Parathyroid adenoma (tissue), 2 donors: ENCODE measurements at regions not wholly inside any gene's neighbourhood (a gene's known extent, or its start where the extent isn't known, plus 50 kb on each side); places are given as distances from the start of the nearest gene placed in this dataset.
A peak's percentile ranks its signal among the peaks of the same experiment; 100 is the strongest.

Experiments used
- H2AFZ ChIP-seq: fragments of 300-600 bp; sonication (generic); one replicate; pipeline ENCODE4 v1.7.0; 2017; ENCODE audit warnings: antibody characterized with exemption, mild to moderate bottlenecking
- H3K27ac ChIP-seq: fragments of 300-600 bp; sonication (generic); one replicate; pipeline ENCODE4 v1.7.0; 2017
- H3K27me3 ChIP-seq: fragments of 300-600 bp; sonication (generic); one replicate; pipeline ENCODE4 v1.7.0; 2017; ENCODE audit warnings: low read length; ENCODE audit not compliant: control insufficient read depth, insufficient read depth
- H3K36me3 ChIP-seq: fragments of 300-600 bp; sonication (generic); one replicate; pipeline ENCODE4 v1.7.0; 2017; ENCODE audit warnings: low read length; ENCODE audit not compliant: control insufficient read depth, insufficient read depth
- H3K4me1 ChIP-seq: fragments of 300-600 bp; sonication (generic); one replicate; pipeline ENCODE4 v1.7.0; 2017; ENCODE audit warnings: control low read depth
- H3K4me2 ChIP-seq: fragments of 300-600 bp; sonication (generic); one replicate; pipeline ENCODE4 v1.7.0; 2017; ENCODE audit warnings: low read length
- H3K4me3 ChIP-seq: fragments of 300-600 bp; sonication (generic); one replicate; pipeline ENCODE4 v1.7.0; 2017; ENCODE audit warnings: low read depth, low read length
- H3K79me2 ChIP-seq: fragments of 300-600 bp; sonication (generic); one replicate; pipeline ENCODE4 v1.7.0; 2017; ENCODE audit warnings: control low read depth
- H3K9ac ChIP-seq: fragments of 300-600 bp; sonication (generic); one replicate; pipeline ENCODE4 v1.7.0; 2017; ENCODE audit warnings: mild to moderate bottlenecking
- H3K9me3 ChIP-seq: fragments of 300-600 bp; sonication (generic); one replicate; pipeline ENCODE4 v1.7.0; 2017; ENCODE audit warnings: low read length; ENCODE audit not compliant: control insufficient read depth
- CTCF ChIP-seq: fragments of 300-600 bp; sonication (generic); IDR thresholded peaks from one replicate; pipeline ENCODE4 v1.7.0; 2017; ENCODE audit warnings: antibody characterized with exemption, mild to moderate bottlenecking
- donor health status: primary hyperparathyroidism.

GRCh38 chr18:49731860-49732311, 81.4 kb downstream of the ACAA2 start:
- no peak overlapping the region for H2AFZ ChIP-seq
- no peak overlapping the region for H3K4me3 ChIP-seq
- H3K4me2 ChIP-seq: no peak overlapping the region
- H3K27me3 ChIP-seq: no peaks in the 10 kb centered on the region
- no peak overlapping the region for H3K9ac ChIP-seq
- no peaks in the 10 kb centered on the region for H3K36me3 ChIP-seq
- no peak for TF ChIP-seq CTCF
- H3K4me1 ChIP-seq: no peaks in the 10 kb centered on the region
- H3K79me2 ChIP-seq: no peaks in the 10 kb centered on the region
- no peak overlapping the region for H3K27ac ChIP-seq
- no peaks in the 10 kb centered on the region for H3K9me3 ChIP-seq

GRCh38 chr18:49731421-49731841, 81.9 kb downstream of the ACAA2 start:
- no peaks in the 10 kb centered on the region for H3K9me3 ChIP-seq
- no peak overlapping the region for H3K4me3 ChIP-seq
- H3K36me3 ChIP-seq: no peaks in the 10 kb centered on the region
- H3K27me3 ChIP-seq: no peaks in the 10 kb centered on the region
- H3K9ac ChIP-seq: no peak overlapping the region
- no peak overlapping the region for H2AFZ ChIP-seq
- H3K4me1 ChIP-seq: no peaks in the 10 kb centered on the region
- H3K79me2 ChIP-seq: no peaks in the 10 kb centered on the region
- H3K4me2 ChIP-seq: no peak overlapping the region
- no peak for TF ChIP-seq CTCF
- no peak overlapping the region for H3K27ac ChIP-seq

GRCh38 chr18:49730951-49731391, 82.4 kb downstream of the ACAA2 start:
- H3K9me3 ChIP-seq: no peaks in the 10 kb centered on the region
- no peaks in the 10 kb centered on the region for H3K36me3 ChIP-seq
- no peak overlapping the region for H3K4me2 ChIP-seq
- H3K27me3 ChIP-seq: no peaks in the 10 kb centered on the region
- H3K4me3 ChIP-seq: no peak overlapping the region
- no peaks in the 10 kb centered on the region for H3K4me1 ChIP-seq
- H2AFZ ChIP-seq: no peak overlapping the region
- no peak overlapping the region for H3K9ac ChIP-seq
- no peak for TF ChIP-seq CTCF
- H3K79me2 ChIP-seq: no peaks in the 10 kb centered on the region
- no peak overlapping the region for H3K27ac ChIP-seq

- Histone ChIP-seq H2AFZ (no peak overlapping the region), H3K9me3 (no peaks in the 10 kb centered on the region), H3K4me1 (no peaks in the 10 kb centered on the region), H3K4me3 (no peak overlapping the region), H3K9ac (no peak overlapping the region), H3K27ac (no peak overlapping the region), H3K79me2 (no peaks in the 10 kb centered on the region), H3K27me3 (no peaks in the 10 kb centered on the region), H3K36me3 (no peaks in the 10 kb centered on the region), H3K4me2 (no peak overlapping the region)
- peak; percentile 57 for TF ChIP-seq CTCF
Measured at GRCh38 chr18:49728542-49728941, 84.8 kb downstream of the ACAA2 start.

- Histone ChIP-seq H3K9me3 (no peaks in the 10 kb centered on the region), H3K27me3 (no peaks in the 10 kb centered on the region), H3K4me3 (no peak overlapping the region), H2AFZ (no peak overlapping the region), H3K27ac (no peak overlapping the region), H3K79me2 (no peaks in the 10 kb centered on the region), H3K4me2 (no peak overlapping the region), H3K4me1 (no peaks in the 10 kb centered on the region), H3K36me3 (no peaks in the 10 kb centered on the region), H3K9ac (no peak overlapping the region)
- TF ChIP-seq CTCF: no peak
Measured at GRCh38 chr18:49727816-49728215, 85.5 kb downstream of the ACAA2 start.
